SK-N-SH (cell line): ENCODE measurements at regions not wholly inside any gene's neighbourhood (a gene's known extent, or its start where the extent isn't known, plus 50 kb on each side); places are given as distances from the start of the nearest gene placed in this dataset.

Experiments used
- CTCF ChIA-PET: fragments of 300-600, 350-600 bp; formaldehyde crosslinking; extraction: SDS; loops from one replicate; lab custom pipeline; 2021; lab: Yijun Ruan, JAX
- POLR2A ChIA-PET: fragments of 350-600 bp; sonication (Branson Sonifier 250); formaldehyde crosslinking; extraction: SDS; loops from one replicate; lab custom pipeline; 2020; ENCODE audit warnings: antibody characterized with exemption, inconsistent platforms; lab: Yijun Ruan, JAX
- DNase-seq: peaks from one replicate; pipeline ENCODE4 v3.0.0; 2012
- H2AFZ ChIP-seq: fragments of 200-600 bp; sonication (generic); 2 replicates; pipeline ENCODE4 v1.8.1; 2016; ENCODE audit warnings: antibody characterized with exemption, mild to moderate bottlenecking, low read depth
- H3F3A ChIP-seq: fragments of 200-600 bp; sonication (generic); replicated peaks from 2 replicates; pipeline ENCODE3; 2016; ENCODE audit warnings: antibody characterized with exemption, mild to moderate bottlenecking; ENCODE audit not compliant: insufficient read depth
- H3K27ac ChIP-seq, 2 experiments: fragments of 200-500 bp in 1 of 2; fragments of 200-600 bp in 1 of 2; sonication (Bioruptor generic) in 1 of 2; sonication (generic), shearing (Covaris generic) in 1 of 2; 2 replicates each; pipeline versions ENCODE4 v1.5.1 to v1.6.1; 2014 to 2016; ENCODE audit warnings: low read depth in 2 of 2, inconsistent platforms in 1 of 2, low read length in 1 of 2, mild to moderate bottlenecking in 1 of 2, mixed read lengths in 1 of 2
- H3K27me3 ChIP-seq: fragments of 200-600 bp; sonication (generic), shearing (Covaris generic); 2 replicates; pipeline ENCODE4 v1.6.1; 2016; ENCODE audit warnings: mixed run types; ENCODE audit not compliant: insufficient read depth
- H3K36me3 ChIP-seq, 2 experiments: fragments of 200-500 bp in 1 of 2; fragments of 200-600 bp in 1 of 2; sonication (Bioruptor generic) in 1 of 2; sonication (generic) in 1 of 2; replicated peaks in 1 of 2; 2 replicates each; pipeline versions ENCODE3 to v1.5.1; 2014 to 2016; ENCODE audit warnings: low read length in 1 of 2, mild to moderate bottlenecking in 1 of 2; ENCODE audit not compliant: insufficient read depth in 2 of 2, control insufficient read depth in 1 of 2
- H3K4me1 ChIP-seq, 2 experiments: fragments of 200-500 bp in 1 of 2; fragments of 200-600 bp in 1 of 2; sonication (Bioruptor generic) in 1 of 2; sonication (generic), shearing (Covaris generic) in 1 of 2; 2 replicates each; pipeline versions ENCODE4 v1.5.1 to v1.6.1; 2014 to 2016; ENCODE audit warnings: low read depth in 1 of 2, low read length in 1 of 2, mixed run types in 1 of 2; ENCODE audit not compliant: insufficient read depth in 2 of 2, control insufficient read depth in 1 of 2
- H3K4me2 ChIP-seq: fragments of 200-600 bp; sonication (generic), shearing (Covaris generic); 2 replicates; pipeline ENCODE4 v1.6.1; 2017; ENCODE audit warnings: mixed run types
- H3K4me3 ChIP-seq, 2 experiments: fragments of 200-500 bp in 1 of 2; fragments of 200-600 bp in 1 of 2; sonication (Bioruptor generic) in 1 of 2; sonication (generic), shearing (Covaris generic) in 1 of 2; 2 replicates each; pipeline versions ENCODE4 v1.5.1 to v1.8.1; 2014 to 2016; ENCODE audit warnings: low read depth in 2 of 2, inconsistent platforms in 1 of 2, low read length in 1 of 2, mild to moderate bottlenecking in 1 of 2, mixed read lengths in 1 of 2, moderate library complexity in 1 of 2
- H3K79me2 ChIP-seq: fragments of 200-600 bp; sonication (generic); 2 replicates; pipeline ENCODE4 v1.8.1; 2017; ENCODE audit warnings: mild to moderate bottlenecking; ENCODE audit not compliant: insufficient read depth
- H3K9ac ChIP-seq: fragments of 200-600 bp; sonication (generic); 2 replicates; pipeline ENCODE4 v1.6.1; 2017; ENCODE audit warnings: mixed run types
- H3K9me2 ChIP-seq: fragments of 200-600 bp; sonication (generic); 2 replicates; pipeline ENCODE4 v1.6.1; 2017; ENCODE audit warnings: mixed run types
- H3K9me3 ChIP-seq: fragments of 200-600 bp; sonication (generic); 2 replicates; pipeline ENCODE4 v1.6.1; 2017; ENCODE audit warnings: mixed run types, mild to moderate bottlenecking, moderate library complexity
- H4K20me1 ChIP-seq: fragments of 200-600 bp; sonication (generic); 2 replicates; pipeline ENCODE4 v1.6.1; 2017; ENCODE audit warnings: mild to moderate bottlenecking, mixed run types; ENCODE audit not compliant: insufficient read depth
- EP300 ChIP-seq, 2 experiments: IDR thresholded peaks; 2 replicates each; pipeline versions ENCODE4 v1.4.0 to v1.6.1; 2012; ENCODE audit warnings: borderline replicate concordance in 1 of 2, low read depth in 1 of 2, low read length in 1 of 2
- FOSL2 ChIP-seq: IDR thresholded peaks from 2 replicates; pipeline ENCODE4 v1.4.0; 2012; ENCODE audit warnings: low read depth, mild to moderate bottlenecking, moderate library complexity, borderline replicate concordance
- FOXJ3 ChIP-seq: sonication (generic); formaldehyde crosslinking; IDR thresholded peaks from 2 replicates; pipeline ENCODE4 v1.5.1; 2020; ENCODE audit warnings: mild to moderate bottlenecking, missing genetic modification reagents
- FOXM1 ChIP-seq: IDR thresholded peaks from 2 replicates; pipeline ENCODE4 v1.4.0; 2012; ENCODE audit warnings: low read depth, mild to moderate bottlenecking
- GABPA ChIP-seq: IDR thresholded peaks from 2 replicates; pipeline ENCODE4 v1.4.0; 2012; ENCODE audit warnings: low read depth, mild to moderate bottlenecking
- GATA2 ChIP-seq: sonication (generic); formaldehyde crosslinking; IDR thresholded peaks from 2 replicates; pipeline ENCODE4 v1.5.0; 2020; ENCODE audit warnings: mild to moderate bottlenecking, missing genetic modification reagents
- NFIC ChIP-seq: IDR thresholded peaks from 2 replicates; pipeline ENCODE4 v1.4.0; 2012; ENCODE audit warnings: borderline replicate concordance
- NRF1 ChIP-seq: IDR thresholded peaks from 2 replicates; pipeline ENCODE4 v1.6.1; 2012; ENCODE audit warnings: low read depth, mild to moderate bottlenecking, low read length
- POLR2AphosphoS5 ChIP-seq: IDR thresholded peaks from 2 replicates; pipeline ENCODE4 v1.6.1; 2012; ENCODE audit warnings: low read depth, low read length
- RAD21 ChIP-seq: IDR thresholded peaks from 2 replicates; pipeline ENCODE4 v1.6.1; 2012; ENCODE audit warnings: mild to moderate bottlenecking, low read length
- RCOR1 ChIP-seq: fragments of 150-350 bp; IDR thresholded peaks from 2 replicates; pipeline ENCODE4 v1.6.1; 2017; ENCODE audit warnings: antibody characterized with exemption, low read length
- RFX5 ChIP-seq: IDR thresholded peaks from 2 replicates; pipeline ENCODE4 v1.6.1; 2012; ENCODE audit warnings: mild to moderate bottlenecking, improper control_type of control experiment, low read length
- RXRA ChIP-seq: IDR thresholded peaks from 2 replicates; pipeline ENCODE4 v1.4.0; 2012; ENCODE audit warnings: low read depth, mild to moderate bottlenecking, borderline replicate concordance
- SIN3A ChIP-seq: IDR thresholded peaks from 2 replicates; pipeline ENCODE4 v1.6.1; 2012; ENCODE audit warnings: low read depth, mild to moderate bottlenecking, low read length, moderate library complexity, borderline replicate concordance
- SMC3 ChIP-seq: IDR thresholded peaks from 2 replicates; pipeline ENCODE4 v1.6.1; 2012; ENCODE audit warnings: low read depth, low read length, improper control_type of control experiment
- TAF1 ChIP-seq: IDR thresholded peaks from 2 replicates; pipeline ENCODE4 v1.6.1; 2012; ENCODE audit warnings: low read depth, mild to moderate bottlenecking, low read length, moderate library complexity, borderline replicate concordance
- WGBS: methylation state at CpG from one replicate; pipeline ENCODE4 v1.1.6; 2017; ENCODE audit warnings: low lambda C conversion rate; 5-methylcytosine and 5-hydroxymethylcytosine counted together
- TF ChIP-seq, protein P1 (sequence below): IDR thresholded peaks from 2 replicates; pipeline ENCODE4 v1.6.1; 2012; ENCODE audit warnings: mild to moderate bottlenecking, low read depth, low read length, moderate library complexity
- TF ChIP-seq, protein P2 (sequence below): IDR thresholded peaks from 2 replicates; pipeline ENCODE4; 2012
- TF ChIP-seq, protein P3 (sequence below): IDR thresholded peaks from 2 replicates; pipeline ENCODE4 v1.4.0; 2012; ENCODE audit warnings: low read depth
- TF ChIP-seq, protein P4 (sequence below): fragments of 150-350 bp; IDR thresholded peaks from 2 replicates; pipeline ENCODE4 v1.6.1; 2016; ENCODE audit warnings: mild to moderate bottlenecking, low read depth, low read length

DNA sequence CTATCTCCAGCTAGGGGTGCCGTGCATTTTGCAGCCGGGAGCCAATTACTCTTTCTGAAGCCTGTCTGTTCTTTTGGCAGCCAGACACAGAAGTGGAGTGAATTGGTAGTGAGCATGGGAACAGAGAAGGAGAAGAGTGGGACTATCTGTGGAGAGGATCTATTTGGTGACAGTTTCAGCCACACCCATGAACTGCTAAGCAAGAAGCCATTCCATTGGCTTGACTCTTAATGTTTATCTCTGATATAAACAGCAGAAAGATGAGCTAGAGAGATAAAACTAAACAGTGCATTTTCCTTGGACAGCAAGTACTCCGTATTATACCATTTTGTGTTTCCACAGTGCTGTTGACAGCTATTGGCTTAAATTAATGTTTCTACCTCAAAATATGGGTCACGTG lies 259.6 kb upstream of the THUMPD2 start:
- Histone ChIP-seq H3K9me3 (no peaks in the 10 kb centered on the region), H3K9me2 (no peaks in the 10 kb centered on the region), H4K20me1 (no peaks in the 10 kb centered on the region), H2AFZ (no peak overlapping the region), H3K4me1 (peaks cover 0 to 3% of the 10 kb centered on the region in 2 experiments; a peak in 1 of 4 replicates), H3K79me2 (no peaks in the 10 kb centered on the region), H3K36me3 (no peaks in the 10 kb centered on the region), H3F3A (peaks cover 9% of the 10 kb centered on the region), H3K27ac (no peak overlapping the region), H3K4me3 (no peak overlapping the region), H3K9ac (no peak overlapping the region), H3K27me3 (no peaks in the 10 kb centered on the region), H3K4me2 (no peak overlapping the region)
- CTCF ChIA-PET, result no interaction called here
- WGBS, result 82% methylated on average over 4 of the region's 4 CpGs
- TF ChIP-seq FOXJ3 (CRISPR knock-in tag) (no peak), TAF1 (no peak), RXRA (no peak), SIN3A (no peak), FOXM1 (no peak), GATA2 (CRISPR knock-in tag) (no peak)
- TF ChIP-seq, protein P1, sequence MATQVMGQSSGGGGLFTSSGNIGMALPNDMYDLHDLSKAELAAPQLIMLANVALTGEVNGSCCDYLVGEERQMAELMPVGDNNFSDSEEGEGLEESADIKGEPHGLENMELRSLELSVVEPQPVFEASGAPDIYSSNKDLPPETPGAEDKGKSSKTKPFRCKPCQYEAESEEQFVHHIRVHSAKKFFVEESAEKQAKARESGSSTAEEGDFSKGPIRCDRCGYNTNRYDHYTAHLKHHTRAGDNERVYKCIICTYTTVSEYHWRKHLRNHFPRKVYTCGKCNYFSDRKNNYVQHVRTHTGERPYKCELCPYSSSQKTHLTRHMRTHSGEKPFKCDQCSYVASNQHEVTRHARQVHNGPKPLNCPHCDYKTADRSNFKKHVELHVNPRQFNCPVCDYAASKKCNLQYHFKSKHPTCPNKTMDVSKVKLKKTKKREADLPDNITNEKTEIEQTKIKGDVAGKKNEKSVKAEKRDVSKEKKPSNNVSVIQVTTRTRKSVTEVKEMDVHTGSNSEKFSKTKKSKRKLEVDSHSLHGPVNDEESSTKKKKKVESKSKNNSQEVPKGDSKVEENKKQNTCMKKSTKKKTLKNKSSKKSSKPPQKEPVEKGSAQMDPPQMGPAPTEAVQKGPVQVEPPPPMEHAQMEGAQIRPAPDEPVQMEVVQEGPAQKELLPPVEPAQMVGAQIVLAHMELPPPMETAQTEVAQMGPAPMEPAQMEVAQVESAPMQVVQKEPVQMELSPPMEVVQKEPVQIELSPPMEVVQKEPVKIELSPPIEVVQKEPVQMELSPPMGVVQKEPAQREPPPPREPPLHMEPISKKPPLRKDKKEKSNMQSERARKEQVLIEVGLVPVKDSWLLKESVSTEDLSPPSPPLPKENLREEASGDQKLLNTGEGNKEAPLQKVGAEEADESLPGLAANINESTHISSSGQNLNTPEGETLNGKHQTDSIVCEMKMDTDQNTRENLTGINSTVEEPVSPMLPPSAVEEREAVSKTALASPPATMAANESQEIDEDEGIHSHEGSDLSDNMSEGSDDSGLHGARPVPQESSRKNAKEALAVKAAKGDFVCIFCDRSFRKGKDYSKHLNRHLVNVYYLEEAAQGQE, result no peak
- POLR2A ChIA-PET, result no interaction called here
- DNase-seq, result no peak

DNA sequence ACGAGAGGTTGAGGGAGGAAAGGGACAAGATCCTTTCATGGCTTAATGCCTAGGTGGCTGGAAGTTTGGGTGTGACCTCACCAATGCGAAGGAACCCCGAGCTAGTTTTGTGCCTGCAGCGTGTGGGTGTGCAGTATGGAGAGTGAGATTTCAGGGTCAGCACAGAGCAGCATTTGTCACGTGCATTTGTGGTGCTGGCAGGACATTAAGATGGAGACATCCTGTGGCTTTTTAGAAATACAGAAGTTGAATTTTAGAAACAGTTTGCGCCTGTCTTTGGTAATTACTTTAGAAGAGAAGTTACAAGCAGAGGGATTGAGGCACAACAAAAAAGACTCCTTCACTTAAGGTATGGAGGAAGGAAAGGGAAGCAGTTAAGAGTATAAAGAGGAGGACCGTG lies 258.2 kb upstream of the THUMPD2 start:
- CTCF ChIA-PET, result no interaction called here
- H3K4me1 ChIP-seq, result peaks cover 0 to 12% of the 10 kb centered on the region in 2 experiments; a peak in 1 of 4 replicates
- no peak for DNase-seq
- TF ChIP-seq, protein P1, result no peak
- TF ChIP-seq, protein P2, sequence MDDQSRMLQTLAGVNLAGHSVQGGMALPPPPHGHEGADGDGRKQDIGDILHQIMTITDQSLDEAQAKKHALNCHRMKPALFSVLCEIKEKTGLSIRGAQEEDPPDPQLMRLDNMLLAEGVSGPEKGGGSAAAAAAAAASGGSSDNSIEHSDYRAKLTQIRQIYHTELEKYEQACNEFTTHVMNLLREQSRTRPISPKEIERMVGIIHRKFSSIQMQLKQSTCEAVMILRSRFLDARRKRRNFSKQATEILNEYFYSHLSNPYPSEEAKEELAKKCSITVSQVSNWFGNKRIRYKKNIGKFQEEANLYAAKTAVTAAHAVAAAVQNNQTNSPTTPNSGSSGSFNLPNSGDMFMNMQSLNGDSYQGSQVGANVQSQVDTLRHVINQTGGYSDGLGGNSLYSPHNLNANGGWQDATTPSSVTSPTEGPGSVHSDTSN, result no peak
- TF ChIP-seq TAF1 (no peak), FOSL2 (no peak), NRF1 (no peak), FOXJ3 (CRISPR knock-in tag) (no peak), NFIC (no peak), SMC3 (no peak), RAD21 (no peak), GABPA (no peak), POLR2AphosphoS5 (no peak), RFX5 (no peak), EP300 (IDR thresholded peaks at IDR 0.05; ENCODE audit: borderline replicate concordance in 1 of 2, low read depth in 1 of 2, low read length in 1 of 2) (no peak), RCOR1 (no peak)
- TF ChIP-seq, protein P3, sequence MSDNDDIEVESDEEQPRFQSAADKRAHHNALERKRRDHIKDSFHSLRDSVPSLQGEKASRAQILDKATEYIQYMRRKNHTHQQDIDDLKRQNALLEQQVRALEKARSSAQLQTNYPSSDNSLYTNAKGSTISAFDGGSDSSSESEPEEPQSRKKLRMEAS, result no peak
- TF ChIP-seq, protein P4, sequence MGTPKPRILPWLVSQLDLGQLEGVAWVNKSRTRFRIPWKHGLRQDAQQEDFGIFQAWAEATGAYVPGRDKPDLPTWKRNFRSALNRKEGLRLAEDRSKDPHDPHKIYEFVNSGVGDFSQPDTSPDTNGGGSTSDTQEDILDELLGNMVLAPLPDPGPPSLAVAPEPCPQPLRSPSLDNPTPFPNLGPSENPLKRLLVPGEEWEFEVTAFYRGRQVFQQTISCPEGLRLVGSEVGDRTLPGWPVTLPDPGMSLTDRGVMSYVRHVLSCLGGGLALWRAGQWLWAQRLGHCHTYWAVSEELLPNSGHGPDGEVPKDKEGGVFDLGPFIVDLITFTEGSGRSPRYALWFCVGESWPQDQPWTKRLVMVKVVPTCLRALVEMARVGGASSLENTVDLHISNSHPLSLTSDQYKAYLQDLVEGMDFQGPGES, result no peak

More for the DNA sequence above, 258.2 kb upstream of the THUMPD2 start:
- no peaks in the 10 kb centered on the region for H3K27me3 ChIP-seq
- no peaks in the 10 kb centered on the region for H3K36me3 ChIP-seq
- H3F3A ChIP-seq, result peaks cover 23% of the 10 kb centered on the region
- no peaks in the 10 kb centered on the region for H3K9me2 ChIP-seq
- H3K4me2 ChIP-seq, result no peak overlapping the region
- POLR2A ChIA-PET, result no interaction called here
- no peak overlapping the region for H3K4me3 ChIP-seq
- no peak overlapping the region for H3K27ac ChIP-seq
- no peak overlapping the region for H3K9ac ChIP-seq
- no peaks in the 10 kb centered on the region for H3K9me3 ChIP-seq
- no peaks in the 10 kb centered on the region for H4K20me1 ChIP-seq
- H3K79me2 ChIP-seq, result no peaks in the 10 kb centered on the region
- 68% methylated on average over 7 of the region's 7 CpGs for WGBS
- no peak overlapping the region for H2AFZ ChIP-seq
